HG03066 (cell line): ENCODE measurements at regions not wholly inside any gene's neighbourhood (a gene's known extent, or its start where the extent isn't known, plus 50 kb on each side); places are given as distances from the start of the nearest gene placed in this dataset.

ENCODE experiments used
- ATAC-seq: cut with Tn5 transposase; IDR thresholded peaks from one replicate; pipeline ENCODE4 v1.9.1; 2021; ENCODE audit warnings: low read depth; ENCODE audit not compliant: unreplicated experiment

DNA sequence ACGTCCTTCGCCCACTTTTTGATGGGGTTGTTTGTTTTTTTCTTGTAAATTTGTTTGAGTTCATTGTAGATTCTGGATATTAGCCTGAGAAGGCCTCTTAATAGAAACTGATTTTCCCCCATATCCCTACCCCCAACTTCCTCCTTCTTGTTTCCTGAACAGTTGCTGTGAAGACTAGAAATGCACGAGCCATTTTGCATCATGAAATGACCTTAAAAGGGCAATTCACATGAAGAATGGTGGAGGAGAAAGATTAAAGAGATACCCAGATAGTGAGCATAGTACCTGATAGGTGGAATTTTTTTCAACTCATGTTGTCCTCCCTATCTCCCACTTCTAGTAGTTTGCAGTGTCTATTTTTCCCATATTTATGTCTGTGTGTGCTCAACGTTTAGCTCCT lies 55.2 kb upstream of the KCNH8 start:
- ATAC-seq: no peak

DNA sequence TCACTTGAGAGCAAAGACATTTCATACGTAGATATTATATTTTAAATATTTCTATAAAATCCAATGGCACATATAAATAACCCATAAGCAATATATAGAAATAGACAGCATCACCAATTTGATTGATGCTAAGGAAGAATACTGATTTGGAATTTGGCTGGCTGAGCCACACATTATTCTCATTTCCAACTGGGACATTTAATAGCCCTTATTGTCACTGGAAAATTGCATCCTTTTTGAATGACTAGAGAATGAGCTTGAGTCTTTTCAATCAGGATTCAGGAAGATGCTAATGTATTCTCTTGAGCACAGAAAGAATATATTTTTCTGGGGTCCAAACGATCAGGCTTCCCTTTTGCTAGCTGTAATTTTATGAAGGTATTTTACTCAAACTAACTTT lies 70.9 kb upstream of the KCNH8 start:
- no peak for ATAC-seq

DNA sequence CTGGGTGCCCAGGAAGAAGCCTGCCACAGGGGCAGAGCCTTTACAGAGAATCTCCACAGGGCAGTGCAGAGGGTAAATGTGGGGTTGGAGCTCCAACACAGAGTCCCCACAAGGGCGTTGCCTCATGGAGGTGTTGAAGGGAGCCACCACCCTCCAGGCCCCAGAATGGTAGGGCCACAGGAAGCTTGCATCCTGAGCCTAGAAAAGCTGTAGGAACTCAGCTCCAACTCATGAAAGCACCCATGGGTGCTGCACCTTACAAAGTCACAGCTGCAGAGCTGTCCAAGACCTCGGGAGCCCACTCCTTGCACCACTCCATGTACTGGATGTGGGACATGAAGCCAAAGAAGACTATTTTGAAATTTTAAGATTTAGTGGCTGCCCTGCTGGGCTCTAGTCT lies 73.3 kb upstream of the KCNH8 start:
- no peak for ATAC-seq

GRCh38 chr3:19074257-19074900 lies 73.9 kb upstream of the KCNH8 start:
- no peak for ATAC-seq

- ATAC-seq: no peak
These were observed 74.8 kb upstream of the KCNH8 start for GRCh38 chr3:19073341-19074105.

DNA sequence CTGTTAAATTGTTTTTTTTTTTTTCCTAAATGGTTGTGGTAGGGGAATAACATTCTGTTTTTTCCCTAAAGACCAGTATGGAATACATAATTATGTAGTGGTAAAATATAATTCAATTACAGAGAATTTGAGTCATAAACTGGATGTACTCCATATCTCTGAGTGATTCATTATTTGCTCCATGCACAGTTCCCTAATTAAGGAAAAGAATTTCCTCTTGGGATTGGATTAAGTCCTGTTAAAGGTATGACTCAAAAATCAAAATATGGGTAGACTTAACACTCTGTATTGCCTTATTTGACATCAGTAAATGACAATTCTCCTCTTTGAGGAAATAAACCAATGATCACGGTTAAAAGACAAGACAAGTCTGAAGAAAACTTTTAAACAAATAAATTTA lies 78.0 kb upstream of the KCNH8 start:
- no peak for ATAC-seq

GRCh38 chr3:19065027-19065426 lies 83.3 kb upstream of the KCNH8 start:
- ATAC-seq: no peak

DNA sequence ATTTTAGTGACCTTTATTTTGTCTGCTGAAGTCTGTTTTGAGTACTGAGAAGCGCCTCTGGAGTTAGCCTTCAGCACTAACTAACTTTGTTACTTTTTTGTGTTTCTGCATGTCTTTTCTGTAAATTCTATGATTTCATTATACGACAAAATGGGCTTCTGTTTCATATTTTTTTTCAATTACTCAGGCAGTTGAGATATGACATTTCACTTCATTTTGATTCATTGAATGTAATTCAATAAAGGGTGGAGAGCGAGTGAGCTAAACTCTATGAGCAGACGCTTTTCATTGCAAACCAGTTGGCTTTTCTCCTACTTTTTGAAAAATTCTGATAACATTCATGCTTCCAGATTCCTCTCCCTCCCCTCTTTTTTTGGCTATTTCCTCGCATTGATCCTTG lies 84.4 kb upstream of the KCNH8 start:
- ATAC-seq: no peak

- no peak for ATAC-seq
These were observed 87.9 kb upstream of the KCNH8 start for GRCh38 chr3:19060404-19060803.

- ATAC-seq: no peak
These were observed 95.4 kb upstream of the KCNH8 start for GRCh38 chr3:19052874-19053273.

DNA sequence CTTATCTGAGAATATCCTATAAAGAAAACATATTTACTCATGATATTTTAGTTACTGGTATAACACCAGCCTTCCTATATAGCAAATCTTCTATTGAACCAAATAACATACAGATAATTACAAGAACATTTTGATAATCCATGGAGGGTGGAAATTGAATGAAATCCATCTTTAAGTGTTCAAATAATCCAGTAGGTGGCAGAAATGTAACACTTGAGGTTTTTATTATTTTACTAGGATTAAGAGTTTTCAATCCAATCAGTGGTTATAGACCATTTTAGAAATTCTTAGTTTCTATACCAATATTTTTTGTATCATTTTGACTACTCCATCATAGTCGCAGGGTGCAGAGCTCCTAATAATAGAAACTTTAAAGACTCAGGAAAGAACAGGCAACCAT lies 101.9 kb upstream of the KCNH8 start:
- ATAC-seq: no peak

DNA sequence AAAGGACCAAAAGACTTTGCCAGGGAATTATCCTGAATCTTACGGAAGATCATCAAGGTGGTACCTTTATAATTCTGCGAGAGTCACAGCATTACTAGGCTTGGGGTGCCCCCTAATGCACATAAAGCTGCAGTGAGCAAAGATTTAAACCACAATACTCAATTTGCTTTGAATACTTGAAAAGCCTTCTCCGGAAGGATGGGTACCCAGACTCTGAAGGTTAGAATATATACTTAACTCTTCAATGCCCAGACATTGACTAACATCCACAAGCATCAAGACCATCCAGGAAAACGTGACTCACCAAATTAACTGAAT lies 117.8 kb upstream of the KCNH8 start:
- ATAC-seq: no peak

GRCh38 chr3:19029837-19030521 lies 118.3 kb upstream of the KCNH8 start:
- no peak for ATAC-seq

DNA sequence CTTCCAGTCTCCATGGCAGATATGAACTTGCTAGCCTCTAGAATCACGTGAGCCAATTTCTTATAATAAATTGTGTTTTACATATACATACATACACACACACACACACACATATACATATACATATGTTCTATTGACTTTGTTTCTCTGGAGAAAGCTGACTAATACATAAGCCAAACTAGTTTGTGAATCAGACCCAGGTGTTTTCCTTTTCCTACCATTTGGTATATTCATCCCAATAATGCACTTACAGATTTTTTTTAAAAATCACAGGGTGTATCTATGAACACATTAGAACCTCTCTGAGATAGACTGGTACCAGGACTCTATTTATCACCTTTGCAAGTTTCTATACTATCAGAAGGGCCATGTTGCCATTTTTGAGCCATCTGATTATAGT lies 122.9 kb upstream of the KCNH8 start:
- ATAC-seq: no peak

- no peak for ATAC-seq
These were observed 125.8 kb upstream of the KCNH8 start for GRCh38 chr3:19022546-19022945.

GRCh38 chr3:19016851-19017250 lies 131.5 kb upstream of the KCNH8 start:
- no peak for ATAC-seq

DNA sequence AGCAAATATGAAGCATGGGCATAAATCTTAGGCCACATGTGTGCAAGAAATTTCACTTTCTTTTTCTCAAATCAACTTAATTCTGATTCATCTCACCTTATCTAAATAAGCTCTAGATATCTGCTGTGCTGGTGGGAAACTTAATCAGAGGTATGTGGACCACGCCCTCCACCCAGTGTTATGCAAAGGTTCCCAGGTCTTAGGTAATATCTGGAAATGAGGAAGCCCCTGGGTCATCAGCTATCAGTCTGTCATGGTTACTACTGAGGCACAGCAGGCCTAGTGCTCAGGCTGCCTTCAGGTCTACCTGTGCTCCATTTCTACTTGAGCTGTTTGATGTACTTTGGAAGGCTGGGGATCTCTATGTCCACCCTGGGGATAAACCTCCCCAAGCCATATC lies 134.4 kb upstream of the KCNH8 start:
- ATAC-seq: no peak

DNA sequence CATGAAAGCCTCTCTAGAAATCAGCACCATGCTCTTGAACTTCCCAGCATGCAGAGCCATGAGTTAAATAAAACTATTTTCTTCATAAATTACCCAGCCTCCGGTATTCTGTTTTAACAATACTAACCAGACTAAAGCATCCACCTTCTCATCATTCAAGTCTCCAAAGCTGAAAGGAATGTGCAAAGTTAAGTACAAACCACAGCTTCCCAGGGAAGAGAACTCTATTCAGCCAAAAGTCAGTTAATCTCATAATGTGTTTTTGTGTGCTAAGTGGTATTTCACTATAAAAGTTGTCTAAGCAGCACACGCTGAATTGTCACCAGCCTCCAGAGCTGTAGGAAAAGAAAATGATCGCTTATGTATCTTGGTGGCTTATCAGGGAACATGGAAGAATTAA lies 135.5 kb upstream of the KCNH8 start:
- no peak for ATAC-seq

- no peak for ATAC-seq
These were observed 145.7 kb upstream of the KCNH8 start for GRCh38 chr3:19002606-19003005.

DNA sequence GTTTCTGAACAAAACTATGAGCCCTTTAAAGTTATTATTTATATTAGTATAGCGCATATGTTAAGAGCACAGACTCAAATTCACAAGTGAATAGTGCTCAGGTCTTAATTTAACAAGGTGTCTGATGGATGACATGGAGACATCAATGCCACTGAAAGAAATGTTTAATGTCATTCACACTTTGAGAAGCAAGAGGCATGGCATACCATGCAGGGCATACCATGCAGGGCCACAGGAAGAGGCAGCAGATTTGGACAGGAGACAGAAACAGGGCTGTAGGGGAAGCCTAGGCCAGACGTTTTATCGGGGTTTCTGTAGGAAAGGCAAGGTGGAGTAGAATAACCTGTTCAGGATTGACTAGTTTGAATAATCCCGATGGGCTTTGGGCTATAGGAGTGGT lies 150.2 kb upstream of the KCNH8 start:
- no peak for ATAC-seq

- ATAC-seq: no peak
These were observed 155.6 kb upstream of the KCNH8 start for GRCh38 chr3:18992709-18993108.

DNA sequence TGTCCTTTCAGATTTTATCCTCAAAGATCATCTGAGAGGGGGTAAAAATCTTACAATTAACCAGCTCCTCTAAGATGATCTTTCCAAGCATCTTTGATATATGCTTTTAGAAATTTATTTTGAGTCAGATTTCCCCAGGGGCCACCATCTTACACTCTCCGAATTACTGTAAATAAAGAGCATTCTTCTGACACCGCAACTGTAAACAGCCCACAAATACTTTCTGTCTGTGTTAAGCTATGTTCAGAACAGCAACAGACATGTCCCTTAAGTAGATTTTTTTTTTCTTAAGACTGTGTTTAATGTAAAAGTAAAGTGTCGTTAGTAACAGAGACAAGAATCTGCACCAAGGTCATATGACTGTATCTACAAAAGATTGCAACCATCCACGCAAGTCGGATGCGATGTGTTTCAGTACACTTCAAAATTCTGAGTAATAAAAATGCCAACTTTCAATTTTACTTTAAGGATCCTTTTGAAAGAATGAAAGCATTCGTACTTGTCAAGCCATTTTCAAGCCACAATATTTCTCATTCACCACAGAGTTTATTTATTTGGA lies 159.0 kb upstream of the KCNH8 start:
- ATAC-seq: no peak
